ENCODE measurements at regions not wholly inside any gene's neighbourhood (a gene's known extent, or its start where the extent isn't known, plus 50 kb on each side); places are given as distances from the start of the nearest gene placed in this dataset.
"Not testable (repeated sequence)": the region's sequence is repeated elsewhere in the genome, so short reads cannot be mapped to it uniquely, and the experiment has no call there.

GRCh38 chrX:69060631-69061408 lies 104.4 kb downstream of the PJA1 start:
- no peak for DNase-seq (ENCODE audit: low spot score)

GRCh38 chrX:69055193-69055592 lies 110.1 kb downstream of the PJA1 start:
- DNase-seq (ENCODE audit: low spot score), result no peak

- DNase-seq (ENCODE audit: low spot score), result not testable (repeated sequence)
Observed at GRCh38 chrX:69054497-69054896, 110.8 kb downstream of the PJA1 start.

GRCh38 chrX:69051901-69052300 lies 113.4 kb downstream of the PJA1 start:
- DNase-seq (ENCODE audit: low spot score), result no peak

- DNase-seq (ENCODE audit: low spot score), result no peak
Observed at GRCh38 chrX:69050051-69050765, 115.0 kb downstream of the PJA1 start.

GRCh38 chrX:69046996-69047490 lies 118.2 kb downstream of the PJA1 start:
- no peak for DNase-seq (ENCODE audit: low spot score)

- no peak for DNase-seq (ENCODE audit: low spot score)
Observed at GRCh38 chrX:69045616-69046345, 119.5 kb downstream of the PJA1 start.

GRCh38 chrX:69038816-69039215 lies 126.4 kb downstream of the PJA1 start:
- no peak for DNase-seq (ENCODE audit: low spot score)

- DNase-seq (ENCODE audit: low spot score), result no peak
Observed at GRCh38 chrX:69038188-69038587, 127.1 kb downstream of the PJA1 start.

GRCh38 chrX:69037786-69038185 lies 127.5 kb downstream of the PJA1 start:
- no peak for DNase-seq (ENCODE audit: low spot score)

GRCh38 chrX:69036674-69037573 lies 128.3 kb downstream of the PJA1 start:
- no peak for DNase-seq (ENCODE audit: low spot score)

GRCh38 chrX:69034451-69034850 lies 130.8 kb downstream of the PJA1 start:
- DNase-seq (ENCODE audit: low spot score), result no peak

GRCh38 chrX:69033936-69034335 lies 131.3 kb downstream of the PJA1 start:
- no peak for DNase-seq (ENCODE audit: low spot score)

- no peak for DNase-seq (ENCODE audit: low spot score)
Observed at GRCh38 chrX:69032601-69033000, 132.7 kb downstream of the PJA1 start.

GRCh38 chrX:69031971-69032391 lies 133.3 kb downstream of the PJA1 start:
- no peak for DNase-seq (ENCODE audit: low spot score)

- DNase-seq (ENCODE audit: low spot score), result no peak
Observed at GRCh38 chrX:69031181-69031580, 134.1 kb downstream of the PJA1 start.

- no peak for DNase-seq (ENCODE audit: low spot score)
Observed at GRCh38 chrX:69029771-69030170, 135.5 kb downstream of the PJA1 start.

- DNase-seq (ENCODE audit: low spot score), result no peak
Observed at GRCh38 chrX:69028761-69029120, 136.5 kb downstream of the PJA1 start.

- no peak for DNase-seq (ENCODE audit: low spot score)
Observed at GRCh38 chrX:69028006-69028760, 137.1 kb downstream of the PJA1 start.

- DNase-seq (ENCODE audit: low spot score), result no peak
Observed at GRCh38 chrX:69027181-69028005, 137.9 kb downstream of the PJA1 start.
